Head of caudate nucleus (tissue), 42 donors: ENCODE measurements at regions not wholly inside any gene's neighbourhood (a gene's known extent, or its start where the extent isn't known, plus 50 kb on each side); places are given as distances from the start of the nearest gene placed in this dataset.
A peak's percentile ranks its signal among the peaks of the same experiment; 100 is the strongest.
"Not testable (repeated sequence)": the region's sequence is repeated elsewhere in the genome, so short reads cannot be mapped to it uniquely, and the experiment has no call there.

Experiments used
- DNase-seq, 42 donors: peaks; one replicate each; pipeline versions ENCODE4 v3.0.0 to v3.0.0-alpha.2; 2020 to 2021; ENCODE audit warnings: mixed read lengths in 7 of 42
- intact Hi-C: fragments of 100-400 bp; cut with DNase I; formaldehyde crosslinking; loops from one replicate; pipeline ENCODE4 v1.15.0; 2022

DNA sequence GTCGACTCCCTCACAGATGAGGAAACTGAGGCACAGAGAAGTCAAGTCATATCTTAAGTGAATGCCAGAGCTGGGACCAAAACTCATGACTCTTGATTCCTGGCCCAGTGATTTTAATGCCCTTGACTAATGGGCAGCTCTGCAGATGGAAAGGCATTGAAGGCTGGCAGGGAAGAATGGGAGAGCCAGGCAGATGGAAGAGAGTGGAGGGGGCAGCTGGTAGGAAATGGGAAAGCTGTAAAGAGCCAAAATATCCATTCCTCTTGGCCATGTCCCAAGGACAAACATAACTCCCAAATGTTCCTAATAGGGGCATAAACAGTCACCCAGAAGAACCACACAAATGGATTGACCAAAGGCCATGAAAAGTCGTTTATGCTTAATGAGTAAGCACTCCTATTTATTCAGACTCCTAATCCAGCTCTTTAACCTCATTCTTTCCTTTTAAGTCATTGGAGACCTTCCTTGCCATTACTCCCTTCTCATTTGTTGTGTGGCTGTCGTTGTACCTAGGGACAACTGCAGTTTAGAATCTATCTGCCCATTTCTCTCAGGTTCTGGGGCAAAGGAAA lies 330.5 kb upstream of the ROPN1 start:
- DNase-seq, result no peak
- intact Hi-C loops, result no loop called here

DNA sequence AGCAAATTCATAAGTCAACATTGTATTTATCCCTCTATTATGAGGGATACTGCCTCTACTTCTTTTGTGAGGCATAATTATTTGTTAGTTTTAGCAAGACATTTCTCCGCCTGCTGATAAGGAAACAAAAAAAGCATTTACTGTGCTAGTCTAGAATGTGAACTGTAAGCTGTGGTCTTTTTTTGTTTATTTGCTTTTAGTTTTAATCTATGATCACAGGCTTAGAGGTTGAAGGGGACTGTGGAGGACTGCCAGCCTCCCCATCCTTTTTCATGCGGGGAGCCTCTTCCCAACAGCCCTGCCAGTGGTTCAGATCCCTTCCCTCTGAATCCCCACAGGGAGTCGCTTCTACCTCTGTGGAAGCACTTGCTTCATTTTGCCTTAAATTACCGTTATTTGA lies 331.0 kb upstream of the ROPN1 start:
- intact Hi-C loops, result no loop called here

DNA sequence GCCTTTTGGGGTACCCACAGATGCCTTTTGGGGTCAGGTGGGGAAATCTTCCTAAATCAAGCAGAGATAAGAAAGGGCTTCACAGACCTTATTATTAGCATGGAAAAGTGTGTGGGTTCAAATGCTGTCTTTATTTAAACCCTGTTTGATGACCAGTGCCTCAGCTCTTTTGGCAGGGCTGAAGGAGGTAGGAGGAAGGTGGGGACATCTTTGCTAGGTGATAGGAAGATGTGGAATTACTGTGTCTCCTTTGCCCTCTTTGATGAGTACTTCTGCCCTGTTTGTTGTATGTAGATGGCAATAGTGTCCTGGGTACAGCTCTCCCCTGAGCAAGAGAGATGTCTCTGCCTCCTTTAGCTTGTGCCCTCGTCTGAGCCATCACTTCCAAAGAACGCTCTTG lies 333.3 kb upstream of the ROPN1 start:
- intact Hi-C loops, result no loop called here
- DNase-seq, result no peak

More for the DNA sequence above, 331.0 kb upstream of the ROPN1 start:
- DNase-seq, result no peak

DNA sequence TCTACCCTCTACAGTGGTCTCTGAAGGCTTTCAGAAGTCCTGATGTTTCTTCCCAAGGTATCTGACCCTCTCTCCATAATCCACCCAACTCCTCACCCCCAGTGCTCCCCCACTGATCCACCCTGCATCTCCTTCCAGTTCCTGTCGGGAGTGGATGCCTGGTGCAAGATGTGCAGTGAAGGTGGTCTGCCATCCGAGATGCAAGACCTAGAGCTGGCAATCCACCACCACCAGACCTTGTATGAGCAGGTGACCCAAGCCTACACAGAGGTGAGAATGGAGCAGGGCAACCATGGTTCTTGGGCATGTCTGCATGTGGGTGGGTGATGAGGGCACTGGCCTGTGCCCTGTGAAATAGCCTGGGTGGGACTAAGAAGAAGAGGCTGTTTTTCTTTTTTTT lies 337.8 kb upstream of the ROPN1 start:
- intact Hi-C loops, result no loop called here
- DNase-seq, result no peak

DNA sequence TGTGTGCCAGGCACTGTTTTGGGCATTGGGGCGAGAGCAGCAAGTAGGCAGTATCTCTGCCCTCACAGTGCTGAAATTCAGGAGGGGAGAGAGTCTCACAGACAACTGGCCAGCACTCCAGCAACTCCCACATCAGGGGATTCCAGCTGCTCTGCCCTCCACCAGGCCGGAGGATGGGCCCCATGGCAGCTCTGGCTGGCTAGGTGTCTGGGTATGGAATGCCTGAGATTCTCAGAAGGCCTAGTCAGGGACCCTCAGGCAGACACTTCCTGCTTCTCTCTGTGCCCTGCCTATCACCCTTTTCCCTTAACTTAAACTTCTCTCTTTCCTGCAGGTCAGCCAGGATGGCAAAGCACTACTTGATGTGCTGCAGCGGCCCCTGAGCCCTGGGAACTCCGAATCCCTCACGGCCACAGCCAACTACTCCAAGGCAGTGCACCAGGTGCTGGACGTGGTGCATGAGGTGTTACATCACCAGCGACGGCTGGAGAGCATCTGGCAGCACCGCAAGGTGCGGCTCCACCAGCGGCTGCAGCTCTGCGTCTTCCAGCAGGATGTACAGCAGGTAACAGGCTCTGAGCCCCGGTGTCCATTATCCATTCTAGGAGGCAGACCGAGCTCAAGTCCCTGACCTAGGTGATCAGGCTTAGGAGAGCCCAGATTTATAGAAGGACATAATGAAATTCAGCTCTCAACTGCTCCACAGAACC lies 342.2 kb upstream of the ROPN1 start:
- intact Hi-C loops, result no loop called here

DNA sequence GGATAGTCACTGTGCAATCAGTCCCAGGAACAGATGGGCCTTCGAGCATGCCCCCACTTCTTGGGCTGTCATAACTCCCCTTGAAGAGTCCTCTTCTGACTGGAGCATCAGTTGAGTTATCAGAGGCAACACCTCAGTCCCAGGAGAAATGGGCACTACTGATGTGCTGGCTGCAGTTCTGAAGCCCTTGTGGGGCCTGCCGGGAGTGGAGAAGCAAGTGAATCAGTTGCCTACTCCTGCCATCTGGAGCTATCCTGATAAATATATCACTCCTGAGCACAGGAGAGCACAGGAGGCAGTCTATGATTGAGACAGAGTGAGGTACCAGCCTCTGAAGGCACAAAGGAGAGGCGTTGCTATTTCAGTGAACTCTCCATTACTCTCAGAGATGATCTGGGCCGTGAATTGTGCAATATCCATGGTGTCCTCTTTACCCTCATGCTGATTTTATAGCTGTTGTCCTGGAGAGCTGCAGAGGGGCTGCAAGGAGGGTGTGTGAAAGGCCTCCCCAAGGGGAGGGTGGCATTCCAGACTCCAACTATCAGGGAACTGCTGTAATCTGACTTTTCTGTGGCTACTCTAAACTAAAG lies 344.2 kb upstream of the ROPN1 start:
- intact Hi-C loops, result no loop called here
- no peak for DNase-seq

More for the DNA sequence above, 342.2 kb upstream of the ROPN1 start:
- no peak for DNase-seq

DNA sequence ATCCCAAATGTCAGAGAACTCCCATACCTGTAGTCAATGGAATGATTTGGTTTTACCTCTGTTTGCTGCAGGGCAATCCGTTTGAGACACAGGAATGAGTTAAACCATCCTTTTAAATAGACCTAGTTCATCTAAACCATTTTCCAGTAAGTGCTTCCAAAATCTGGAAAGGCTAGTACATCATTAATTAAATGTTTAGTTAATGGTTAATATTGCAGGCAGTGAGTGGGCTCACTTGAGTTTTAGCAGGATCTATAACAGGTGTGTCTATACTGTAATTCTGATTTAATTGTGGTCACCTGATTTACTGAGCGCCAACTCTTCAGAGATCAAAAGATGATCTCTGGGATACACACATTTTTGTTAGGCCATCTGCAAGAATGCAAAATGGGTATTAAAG lies 353.9 kb upstream of the ROPN1 start:
- DNase-seq, result no peak
- intact Hi-C loops, result no loop called here

DNA sequence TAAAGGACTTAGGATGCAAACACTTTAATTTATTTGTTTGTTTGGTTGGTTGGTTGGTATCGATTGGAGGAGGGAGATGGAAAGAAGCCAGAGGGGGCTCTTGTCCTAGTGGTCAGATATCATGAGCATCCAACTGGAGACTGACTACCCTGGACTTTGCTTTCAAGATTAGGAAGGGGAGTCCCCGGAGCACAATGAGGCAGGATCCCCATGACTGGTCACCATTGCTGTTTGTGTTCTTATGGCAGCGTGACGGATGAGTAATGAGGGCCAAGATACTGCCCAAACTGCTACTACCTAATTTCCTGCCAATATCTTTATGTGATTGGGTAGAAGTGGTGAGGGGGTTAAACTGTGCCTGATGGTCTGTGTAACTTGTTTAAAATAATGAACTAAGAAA lies 354.6 kb upstream of the ROPN1 start:
- intact Hi-C loops, result no loop called here
- no peak for DNase-seq

DNA sequence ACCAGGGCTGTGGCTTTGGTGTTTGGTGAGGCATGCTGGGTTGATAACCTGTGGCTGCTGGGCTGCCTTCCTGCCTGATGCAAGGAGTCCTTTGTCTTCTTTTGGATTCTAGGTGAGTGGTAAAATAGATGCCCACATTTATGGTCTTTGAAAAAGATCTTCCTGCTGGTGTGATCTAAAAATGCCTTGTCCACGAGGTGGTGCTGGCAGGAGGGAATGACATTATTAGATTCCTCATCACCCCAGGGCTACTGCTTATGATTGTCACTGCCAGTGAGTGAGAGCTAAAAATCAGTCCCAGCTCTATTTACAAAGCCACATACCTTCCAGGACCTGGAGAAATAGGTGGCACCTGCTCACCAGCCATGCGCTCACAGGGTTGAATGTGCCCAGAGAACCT lies 355.5 kb upstream of the ROPN1 start:
- intact Hi-C loops, result no loop called here
- DNase-seq, result no peak

DNA sequence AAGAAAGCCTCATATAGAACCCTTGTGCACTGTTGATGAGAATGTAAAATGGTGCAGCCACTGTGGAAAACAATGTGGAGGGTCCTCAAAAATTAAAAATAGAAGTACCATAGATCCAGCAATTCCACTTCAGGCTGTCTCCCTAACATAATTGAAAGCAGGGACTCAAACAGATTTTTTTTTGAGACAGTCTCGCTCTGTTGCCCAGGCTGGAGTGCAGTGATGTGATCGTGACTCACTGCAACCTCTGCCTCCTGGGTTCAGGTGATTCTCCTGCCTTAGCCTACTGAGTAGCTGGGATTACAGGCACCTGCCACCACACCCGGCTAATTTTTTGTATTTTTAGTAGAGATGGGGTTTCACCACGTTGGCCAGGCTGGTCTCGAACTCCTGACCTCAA lies 356.6 kb upstream of the ROPN1 start:
- DNase-seq, intact Hi-C loops: not testable (repeated sequence)

DNA sequence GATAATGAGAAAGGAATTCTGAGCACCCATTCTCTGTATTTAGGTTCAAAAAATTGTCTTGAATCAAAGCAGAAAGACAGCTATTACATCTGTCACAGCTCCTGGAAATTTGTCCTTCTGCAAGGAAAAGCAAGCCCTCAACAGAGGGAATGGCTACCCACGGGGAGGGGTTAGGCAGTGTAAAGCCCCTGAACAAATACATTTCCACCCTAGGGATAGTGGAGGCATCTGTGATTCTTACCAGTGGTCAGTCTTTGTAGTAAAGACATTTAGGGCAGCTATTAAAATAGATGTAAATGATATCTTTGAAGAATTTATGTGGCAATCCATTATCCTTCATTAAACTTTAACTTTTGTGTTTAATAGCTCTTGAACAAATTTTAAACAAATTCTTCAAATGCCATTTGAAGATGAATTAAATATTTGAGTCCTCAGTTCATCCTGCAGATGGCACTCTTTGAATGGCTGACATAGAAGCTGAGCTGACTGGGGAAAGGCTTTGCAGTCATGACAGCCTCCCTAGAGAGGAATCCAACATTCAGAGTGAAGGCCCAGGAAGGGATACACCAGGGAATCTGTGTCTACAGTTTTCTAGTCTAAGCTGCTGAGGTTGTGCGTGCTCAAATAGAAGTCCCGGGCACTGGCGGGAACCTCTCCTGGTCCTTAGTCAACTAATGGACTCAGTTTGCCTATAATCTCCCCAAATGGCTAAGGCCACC lies 359.7 kb upstream of the ROPN1 start:
- peak in 31 of 42 donors; percentile 8 to 79 (median 51) for DNase-seq
- intact Hi-C loops, result loop anchor here (5.0 kb wide), 2 partner anchors 116 to 201 kb away; no protein-coding TSS in a partner anchor

DNA sequence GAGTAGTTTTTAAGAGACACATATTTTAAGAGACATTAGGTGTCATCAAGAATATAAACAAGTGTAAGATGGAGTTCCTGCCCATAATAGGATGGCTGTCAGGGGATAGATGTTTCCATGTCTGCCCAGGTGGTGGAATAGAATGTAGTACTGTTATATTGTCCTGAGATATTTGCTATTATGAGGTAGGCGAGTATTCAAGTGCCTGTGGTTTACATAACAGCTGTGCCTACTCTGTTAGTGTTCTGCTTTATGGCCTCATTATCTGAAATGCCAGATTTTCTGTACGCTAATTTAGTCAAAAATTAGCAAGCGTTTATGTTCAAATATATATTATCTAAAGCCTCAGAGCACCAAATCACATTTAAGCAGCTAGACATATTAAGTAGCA lies 360.2 kb upstream of the ROPN1 start:
- intact Hi-C loops, result loop anchor here (5.0 kb wide), 2 partner anchors 115 to 200 kb away; no protein-coding TSS in a partner anchor
- no peak for DNase-seq

DNA sequence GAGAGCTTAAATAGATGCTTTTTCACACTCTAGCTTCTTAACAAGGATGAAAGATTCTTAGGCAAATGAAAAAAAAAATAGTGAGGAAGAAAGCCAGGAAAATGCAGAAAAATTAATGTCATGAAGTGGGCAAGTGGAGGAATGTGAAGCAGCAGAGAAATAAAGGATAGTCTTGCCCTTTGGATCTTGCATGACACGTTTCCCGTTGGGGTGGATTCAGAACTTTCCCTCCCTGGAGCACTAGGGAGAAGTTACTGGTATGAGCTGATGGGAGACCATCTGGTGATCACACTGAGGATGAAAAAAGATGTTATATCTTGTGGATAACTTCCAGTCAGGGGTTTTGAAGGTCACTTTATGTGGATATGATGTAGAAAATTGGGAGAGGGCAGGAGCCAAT lies 361.8 kb upstream of the ROPN1 start:
- intact Hi-C loops, result loop anchor here (5.0 kb wide), 2 partner anchors 114 to 199 kb away; no protein-coding TSS in a partner anchor

DNA sequence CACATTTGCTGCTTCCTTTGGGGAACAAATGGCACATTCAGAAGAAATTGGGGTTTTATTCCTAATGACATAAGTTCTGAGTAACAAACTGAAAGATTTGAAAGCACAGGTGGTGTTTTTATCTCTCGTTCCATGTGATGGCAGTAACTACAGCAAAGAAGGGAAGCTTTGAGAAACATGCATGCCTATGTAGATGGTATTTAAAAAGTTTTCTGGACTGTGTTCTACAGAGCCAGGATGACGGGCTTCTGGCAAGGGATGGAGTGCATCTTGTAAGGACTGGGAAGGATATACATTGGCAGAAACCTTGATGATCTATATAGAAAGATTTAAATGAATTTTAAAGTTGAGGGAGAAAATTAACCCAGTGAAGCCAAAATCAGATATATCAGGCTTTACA lies 362.2 kb upstream of the ROPN1 start:
- DNase-seq, result no peak
- intact Hi-C loops, result loop anchor here (5.0 kb wide), 2 partner anchors 113 to 198 kb away; no protein-coding TSS in a partner anchor

More for the DNA sequence above, 361.8 kb upstream of the ROPN1 start:
- no peak for DNase-seq

DNA sequence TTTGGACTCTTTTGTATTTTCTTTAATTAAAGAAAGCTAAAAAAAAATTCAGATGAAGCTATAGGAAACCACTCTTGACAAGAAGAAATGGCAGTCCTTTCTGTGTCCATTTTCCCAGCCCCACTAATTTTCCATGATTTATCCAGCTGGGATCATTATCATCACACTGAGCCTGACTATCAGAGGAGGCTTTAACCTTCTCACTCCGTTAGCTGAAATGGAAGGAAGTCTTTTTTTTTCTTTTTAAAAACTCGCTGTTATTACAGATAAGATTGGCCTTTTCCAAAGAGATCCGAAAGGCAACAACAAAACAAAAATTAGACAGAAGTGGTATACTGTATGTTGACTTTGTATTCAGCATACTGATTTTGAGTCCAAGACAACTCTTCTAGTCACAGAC lies 366.2 kb upstream of the ROPN1 start:
- intact Hi-C loops, result no loop called here

DNA sequence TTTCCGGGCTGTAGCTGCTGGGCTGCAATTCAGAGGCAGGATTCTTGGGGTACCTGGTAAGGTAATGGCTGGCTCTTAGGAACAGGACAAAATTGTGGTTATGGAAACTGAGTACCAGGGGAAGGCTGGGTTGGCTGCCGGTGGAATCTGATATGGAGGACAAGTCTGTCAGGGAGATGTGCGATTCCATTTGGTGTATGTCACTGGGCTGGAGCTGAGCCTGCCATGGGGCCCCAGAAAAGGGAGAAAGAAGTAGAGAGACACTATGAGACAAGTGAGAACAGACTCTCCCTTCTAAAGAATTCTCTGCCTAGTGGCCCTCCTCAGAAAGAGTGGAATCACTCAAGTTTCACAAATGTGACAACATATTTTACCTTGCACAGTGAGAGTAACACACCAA lies 368.2 kb upstream of the ROPN1 start:
- no peak for DNase-seq
- intact Hi-C loops, result no loop called here

More for the DNA sequence above, 366.2 kb upstream of the ROPN1 start:
- no peak for DNase-seq

DNA sequence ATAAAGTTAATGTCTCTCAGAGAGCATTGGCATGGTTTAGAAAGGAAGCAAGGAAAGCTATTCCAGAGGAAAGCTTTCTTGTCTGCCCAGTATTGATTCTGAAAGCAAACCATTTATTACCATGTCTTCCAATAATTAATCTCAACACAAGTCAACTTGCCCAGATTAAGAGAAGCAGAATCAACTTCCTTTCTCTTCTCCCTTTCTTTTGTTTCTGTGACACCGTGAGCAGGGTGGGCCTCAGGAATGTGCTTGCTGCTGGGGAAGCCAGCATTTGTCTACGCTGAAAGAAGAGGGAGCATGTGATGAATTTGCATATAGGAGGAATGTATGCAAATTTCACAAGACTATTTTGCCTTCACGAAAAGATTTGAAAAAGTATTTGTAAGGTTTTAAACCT lies 368.6 kb upstream of the ROPN1 start:
- intact Hi-C loops, result no loop called here
- DNase-seq, result no peak

DNA sequence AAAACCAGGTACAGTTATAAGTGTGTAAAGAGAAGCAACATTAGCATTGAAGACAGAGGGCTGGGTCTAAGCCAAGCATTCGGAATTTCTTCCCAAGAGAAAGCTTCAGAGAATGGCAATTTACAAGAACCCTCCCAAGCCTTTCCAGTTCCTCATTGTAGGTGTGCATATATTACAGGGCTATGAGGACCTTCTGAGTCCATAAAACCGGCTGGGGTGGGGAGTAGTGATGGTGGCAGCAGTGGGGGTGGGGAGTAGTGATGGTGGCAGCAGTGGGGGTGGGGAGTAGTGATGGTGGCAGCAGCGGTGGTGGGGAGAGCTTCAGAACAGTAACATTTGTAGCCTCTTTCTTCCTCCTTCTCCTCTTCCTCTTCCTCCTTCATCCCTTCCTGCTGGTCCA lies 368.7 kb upstream of the UMPS start:
- intact Hi-C loops, result no loop called here
- DNase-seq, result no peak

DNA sequence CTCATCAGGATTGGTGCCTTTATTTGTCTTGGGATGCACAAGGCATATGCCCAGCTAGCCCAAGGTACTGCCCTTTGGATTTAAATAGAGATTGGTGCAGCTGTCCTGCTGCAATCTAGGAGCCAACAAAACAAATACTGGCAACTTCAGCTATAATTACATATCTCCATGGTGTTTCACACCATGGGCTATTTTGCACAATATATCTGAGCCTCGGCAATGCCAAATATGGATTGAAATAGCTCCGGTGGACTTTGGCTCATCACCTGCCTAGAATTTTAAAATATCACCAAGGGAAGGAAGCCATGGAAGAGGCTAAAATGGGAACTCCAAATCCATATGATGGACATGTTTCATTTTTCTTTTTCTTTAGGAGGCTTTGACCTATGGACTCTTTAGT lies 367.8 kb upstream of the UMPS start:
- intact Hi-C loops, result no loop called here
- no peak for DNase-seq

DNA sequence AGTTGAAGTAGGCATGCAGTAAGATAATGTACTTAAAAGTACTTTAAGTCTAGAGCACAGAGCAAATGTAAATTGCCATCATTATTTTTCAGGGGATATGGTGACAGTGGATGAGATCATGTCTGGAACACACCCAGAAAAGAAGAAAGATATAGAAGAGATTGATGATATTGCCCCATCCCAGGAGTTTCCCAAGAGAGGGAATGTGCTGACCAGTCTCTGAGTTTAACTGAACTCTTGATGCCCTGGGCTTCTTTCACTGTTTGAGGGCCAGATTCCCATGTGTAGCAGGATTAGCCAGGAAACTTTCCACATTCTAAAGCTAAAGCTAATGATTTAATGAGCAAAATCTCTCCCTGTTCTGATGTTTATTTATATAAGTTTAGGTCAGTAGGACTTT lies 366.8 kb upstream of the UMPS start:
- DNase-seq, result no peak
- intact Hi-C loops, result no loop called here
